K562 (cell line): ENCODE measurements at regions not wholly inside any gene's neighbourhood (a gene's known extent, or its start where the extent isn't known, plus 50 kb on each side); places are given as distances from the start of the nearest gene placed in this dataset.

Experiments used
- FOXA3 ChIP-seq, 2 experiments: fragments of 450-650 bp in 1 of 2; sonication (generic) in 1 of 2; formaldehyde crosslinking; IDR thresholded peaks in 1 of 2; conservative IDR thresholded peaks in 1 of 2; 2 replicates each; pipeline versions ENCODE4 v1.4.0 to v1.8.0; 2020 to 2022; ENCODE audit warnings: mild to moderate bottlenecking in 2 of 2, missing genetic modification reagents in 1 of 2
- POLR3A ChIP-seq: IDR thresholded peaks from 2 replicates; pipeline ENCODE4 v1.6.1; 2011; ENCODE audit warnings: borderline replicate concordance, mild to moderate bottlenecking, moderate library complexity; ENCODE audit not compliant: insufficient read length, insufficient read depth; ENCODE audit errors: extremely low read depth
- RBBP5 ChIP-seq: fragments of 200-600 bp; sonication (generic); IDR thresholded peaks from 2 replicates; pipeline ENCODE4 v1.6.1; 2012; ENCODE audit warnings: borderline replicate concordance, mild to moderate bottlenecking, low read length, control low read depth, inconsistent platforms; ENCODE audit not compliant: insufficient read depth, poor library complexity, severe bottlenecking

DNA sequence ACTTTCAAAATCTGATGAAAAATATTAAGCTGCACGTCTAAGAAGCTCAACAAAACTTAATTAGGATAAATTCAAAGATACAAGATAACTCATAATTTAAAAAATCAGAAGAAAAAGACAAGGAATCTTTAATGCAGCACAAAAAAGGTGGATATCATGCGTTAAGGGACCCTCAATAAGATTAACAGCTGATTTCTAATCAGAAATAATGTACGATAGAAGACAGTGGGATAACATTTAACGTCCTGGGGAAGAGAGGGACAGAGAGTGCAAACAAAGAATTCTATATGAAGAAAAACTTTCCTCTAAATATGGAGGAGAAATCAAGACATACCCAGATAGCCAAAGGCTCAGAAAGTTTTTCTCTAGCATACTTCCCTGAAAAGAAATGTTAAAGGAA is 519.5 kb downstream of the PYDC2 start:
- TF ChIP-seq POLR3A (no peak), FOXA3 (CRISPR knock-in tag; conservative IDR thresholded peaks at IDR 0.05 in 1 of 2, IDR thresholded peaks at IDR 0.05 in 1 of 2) (no peak), RBBP5 (no peak)
